ENCODE measurements at regions not wholly inside any gene's neighbourhood (a gene's known extent, or its start where the extent isn't known, plus 50 kb on each side); places are given as distances from the start of the nearest gene placed in this dataset.

DNA sequence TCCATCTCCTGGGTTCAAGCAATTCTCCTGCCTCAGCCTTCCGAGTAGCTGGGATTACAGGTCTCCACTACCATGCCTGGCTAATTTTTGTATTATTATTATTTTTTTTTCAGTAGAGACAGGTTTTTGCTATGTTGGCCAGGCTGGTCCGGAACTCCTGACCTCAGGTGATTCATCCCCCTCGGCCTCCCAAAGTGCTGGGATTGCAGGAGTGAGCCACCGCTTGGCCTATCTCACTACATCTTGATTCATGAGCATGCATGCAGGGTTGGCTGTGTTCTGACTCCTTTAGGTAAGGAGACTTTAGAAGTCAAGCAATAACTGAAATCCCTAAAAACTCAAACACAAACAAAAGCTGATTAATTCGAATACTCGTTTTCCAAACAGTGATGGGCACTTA lies 80.9 kb downstream of the GJA1 start:
- TF ChIP-seq, protein P1, sequence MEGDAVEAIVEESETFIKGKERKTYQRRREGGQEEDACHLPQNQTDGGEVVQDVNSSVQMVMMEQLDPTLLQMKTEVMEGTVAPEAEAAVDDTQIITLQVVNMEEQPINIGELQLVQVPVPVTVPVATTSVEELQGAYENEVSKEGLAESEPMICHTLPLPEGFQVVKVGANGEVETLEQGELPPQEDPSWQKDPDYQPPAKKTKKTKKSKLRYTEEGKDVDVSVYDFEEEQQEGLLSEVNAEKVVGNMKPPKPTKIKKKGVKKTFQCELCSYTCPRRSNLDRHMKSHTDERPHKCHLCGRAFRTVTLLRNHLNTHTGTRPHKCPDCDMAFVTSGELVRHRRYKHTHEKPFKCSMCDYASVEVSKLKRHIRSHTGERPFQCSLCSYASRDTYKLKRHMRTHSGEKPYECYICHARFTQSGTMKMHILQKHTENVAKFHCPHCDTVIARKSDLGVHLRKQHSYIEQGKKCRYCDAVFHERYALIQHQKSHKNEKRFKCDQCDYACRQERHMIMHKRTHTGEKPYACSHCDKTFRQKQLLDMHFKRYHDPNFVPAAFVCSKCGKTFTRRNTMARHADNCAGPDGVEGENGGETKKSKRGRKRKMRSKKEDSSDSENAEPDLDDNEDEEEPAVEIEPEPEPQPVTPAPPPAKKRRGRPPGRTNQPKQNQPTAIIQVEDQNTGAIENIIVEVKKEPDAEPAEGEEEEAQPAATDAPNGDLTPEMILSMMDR (IDR thresholded peaks at IDR 0.05) = no peak
- TF ChIP-seq POLR2A (IDR thresholded peaks at IDR 0.05) (no peak), POLR2AphosphoS5 (IDR thresholded peaks at IDR 0.05) (no peak)

Measured in gastroesophageal sphincter (tissue), 3 donors.